Testis (tissue), 2 donors: ENCODE measurements at regions not wholly inside any gene's neighbourhood (a gene's known extent, or its start where the extent isn't known, plus 50 kb on each side); places are given as distances from the start of the nearest gene placed in this dataset.

Experiments
- DNase-seq: peaks from one replicate; pipeline ENCODE4 v3.0.0-alpha.2; 2019
- H3K27ac ChIP-seq, 2 donors: fragments of 200-600 bp; sonication (generic); one replicate each; pipeline ENCODE4 v1.5.1; 2019
- H3K27me3 ChIP-seq: fragments of 200-600 bp; sonication (generic); one replicate; pipeline ENCODE4 v1.5.1; 2019
- H3K36me3 ChIP-seq: fragments of 200-600 bp; sonication (generic); one replicate; pipeline ENCODE4 v1.5.1; 2017; ENCODE audit warnings: low read depth; ENCODE audit errors: missing control alignments
- H3K4me1 ChIP-seq: fragments of 200-600 bp; sonication (generic); one replicate; pipeline ENCODE4 v1.5.1; 2019
- H3K4me3 ChIP-seq, 2 donors: fragments of 200-600 bp; sonication (generic); one replicate each; pipeline ENCODE4 v1.5.1; 2017 to 2019
- H3K9me3 ChIP-seq: fragments of 200-600 bp; sonication (generic); one replicate; pipeline ENCODE4 v1.5.1; 2017
- CTCF ChIP-seq, 3 experiments: fragments of 450-650 bp in 2 of 3; fragments of 200-600 bp in 1 of 3; sonication (generic) in 1 of 3; IDR thresholded peaks; one replicate each; pipeline ENCODE4 v1.5.1; 2016 to 2019; ENCODE audit warnings: antibody characterized with exemption in 3 of 3, mild to moderate bottlenecking in 2 of 3, moderate library complexity in 1 of 3
- POLR2A ChIP-seq: fragments of 450-650 bp; IDR thresholded peaks from one replicate; pipeline ENCODE4 v1.6.1; 2017; ENCODE audit warnings: antibody characterized with exemption, mild to moderate bottlenecking, moderate library complexity
- WGBS, 2 donors: methylation state at CpG; one replicate each; pipeline ENCODE4 v1.1.5; 2018; 5-methylcytosine and 5-hydroxymethylcytosine counted together
- intact Hi-C: fragments of 100-400 bp; cut with DNase I; formaldehyde crosslinking; loops from one replicate; pipeline ENCODE4 v1.15.1; 2023; ENCODE audit warnings: low total_unique reads

GRCh38 chr14:48788771-48789170 lies 797.4 kb downstream of the RPS29 start:
- intact Hi-C loops, result no loop called here
- no peaks in the 10 kb centered on the region for H3K27me3 ChIP-seq
- TF ChIP-seq POLR2A, result no peak
- TF ChIP-seq CTCF (IDR thresholded peaks at IDR 0.05), result no peak
- 45 to 53% methylated on average over 2 of the region's 2 CpGs for WGBS, 2 donors
- peak; percentile 55 for DNase-seq
- H3K9me3 ChIP-seq, result no peaks in the 10 kb centered on the region
- H3K36me3 ChIP-seq, result no peaks in the 10 kb centered on the region
- H3K4me3 ChIP-seq, result no peak overlapping the region
- H3K27ac ChIP-seq, result no peak overlapping the region
- no peaks in the 10 kb centered on the region for H3K4me1 ChIP-seq

GRCh38 chr14:48786498-48786897 lies 799.7 kb downstream of the RPS29 start:
- no peaks in the 10 kb centered on the region for H3K4me1 ChIP-seq
- no peaks in the 10 kb centered on the region for H3K9me3 ChIP-seq
- no peaks in the 10 kb centered on the region for H3K36me3 ChIP-seq
- intact Hi-C loops, result no loop called here
- 72 to 76% methylated on average over 2 of the region's 2 CpGs for WGBS, 2 donors
- no peak for DNase-seq
- H3K27me3 ChIP-seq, result no peaks in the 10 kb centered on the region
- no peak overlapping the region for H3K27ac ChIP-seq
- H3K4me3 ChIP-seq, result no peak overlapping the region
- TF ChIP-seq CTCF (IDR thresholded peaks at IDR 0.05) (no peak), POLR2A (no peak)

- intact Hi-C loops, result no loop called here
- Histone ChIP-seq H3K36me3 (no peaks in the 10 kb centered on the region), H3K4me3 (no peak overlapping the region), H3K4me1 (no peaks in the 10 kb centered on the region), H3K27me3 (no peaks in the 10 kb centered on the region), H3K27ac (no peak overlapping the region), H3K9me3 (no peaks in the 10 kb centered on the region)
- no peak for TF ChIP-seq CTCF (IDR thresholded peaks at IDR 0.05)
- no peak for TF ChIP-seq POLR2A
- WGBS, 2 donors, result 19 to 29% methylated on average over 1 of the region's 1 CpG
- DNase-seq, result no peak
These were observed 814.5 kb downstream of the RPS29 start for GRCh38 chr14:48771717-48772116.

GRCh38 chr14:48751293-48751692 lies 834.9 kb downstream of the RPS29 start:
- TF ChIP-seq POLR2A, result no peak
- TF ChIP-seq CTCF (IDR thresholded peaks at IDR 0.05), result no peak
- no peak for DNase-seq
- no peaks in the 10 kb centered on the region for H3K27me3 ChIP-seq

GRCh38 chr14:48748151-48748675 lies 838.0 kb downstream of the RPS29 start:
- no peaks in the 10 kb centered on the region for H3K9me3 ChIP-seq
- no peak overlapping the region for H3K4me3 ChIP-seq
- H3K4me1 ChIP-seq, result no peaks in the 10 kb centered on the region
- H3K27me3 ChIP-seq, result no peaks in the 10 kb centered on the region
- intact Hi-C loops, result no loop called here
- DNase-seq, result no peak
- WGBS, 2 donors, result 42 to 50% methylated on average over 2 of the region's 2 CpGs
- H3K27ac ChIP-seq, result no peak overlapping the region
- H3K36me3 ChIP-seq, result no peaks in the 10 kb centered on the region
- TF ChIP-seq CTCF (IDR thresholded peaks at IDR 0.05) (no peak), POLR2A (no peak)

More at GRCh38 chr14:48751293-48751692, 834.9 kb downstream of the RPS29 start:
- no peak overlapping the region for H3K4me3 ChIP-seq
- H3K4me1 ChIP-seq, result no peaks in the 10 kb centered on the region
- no peaks in the 10 kb centered on the region for H3K36me3 ChIP-seq
- H3K27ac ChIP-seq, result no peak overlapping the region
- intact Hi-C loops, result no loop called here
- no peaks in the 10 kb centered on the region for H3K9me3 ChIP-seq
